GM21515 (cell line): ENCODE measurements at regions not wholly inside any gene's neighbourhood (a gene's known extent, or its start where the extent isn't known, plus 50 kb on each side); places are given as distances from the start of the nearest gene placed in this dataset.

Experiments used
- ATAC-seq: cut with Tn5 transposase; IDR thresholded peaks from one replicate; pipeline ENCODE4 v1.9.1; 2021; ENCODE audit not compliant: unreplicated experiment

- no peak for ATAC-seq
Measured at GRCh38 chr18:78378983-78379382, 600.6 kb upstream of the SALL3 start.

DNA sequence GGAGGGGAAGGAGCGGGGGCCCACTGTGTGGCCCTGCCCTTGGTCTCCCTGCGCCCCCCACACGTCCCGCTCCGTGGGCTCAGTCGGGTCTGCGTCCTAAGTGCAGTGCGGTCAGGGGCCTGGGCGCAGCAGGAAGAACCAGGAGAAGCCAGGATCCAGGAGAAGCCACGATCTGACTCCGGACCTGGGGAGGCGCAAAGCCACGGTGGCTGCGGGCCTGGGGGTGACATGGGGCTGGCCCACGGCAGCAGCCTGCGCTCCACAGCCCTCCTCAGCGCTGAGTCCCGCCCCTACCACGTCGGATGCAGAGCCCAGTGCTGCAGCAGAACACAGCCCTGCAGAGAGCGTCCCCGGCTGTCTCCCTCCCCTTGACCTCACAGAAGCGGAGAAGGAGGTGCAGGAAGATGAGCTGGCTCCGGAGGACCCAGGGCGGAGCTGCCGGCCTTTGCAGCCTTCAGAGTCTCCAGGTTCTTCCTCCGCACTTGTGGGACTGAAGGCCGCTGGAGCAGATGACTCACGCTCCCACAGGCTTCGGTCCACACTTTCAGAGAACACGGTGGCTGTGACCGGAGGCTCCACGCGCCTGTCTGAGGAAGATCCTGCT, 589.2 kb upstream of the SALL3 start:
- no peak for ATAC-seq

DNA sequence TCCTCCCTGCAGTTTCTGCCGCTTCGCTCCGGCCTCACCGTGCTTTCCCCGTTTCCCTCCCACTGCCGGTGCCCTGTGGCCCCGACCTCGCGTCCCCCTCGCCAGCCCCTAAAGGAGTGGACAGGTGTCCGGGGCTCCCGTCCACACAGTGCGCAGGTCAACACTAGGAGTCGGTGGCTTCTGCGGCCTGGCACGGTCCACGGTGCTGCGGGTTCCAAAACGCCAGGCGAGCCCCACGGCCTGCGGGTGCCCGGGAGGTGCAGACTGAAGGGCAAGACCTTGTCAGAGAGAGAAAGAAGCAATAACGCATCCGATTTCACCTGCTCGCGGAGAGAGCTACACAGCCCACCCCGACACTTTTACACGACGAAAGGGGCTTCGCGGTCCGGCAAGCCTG, 588.7 kb upstream of the SALL3 start:
- no peak for ATAC-seq

- ATAC-seq = no peak
Measured at GRCh38 chr18:78393086-78393862, 586.3 kb upstream of the SALL3 start.

DNA sequence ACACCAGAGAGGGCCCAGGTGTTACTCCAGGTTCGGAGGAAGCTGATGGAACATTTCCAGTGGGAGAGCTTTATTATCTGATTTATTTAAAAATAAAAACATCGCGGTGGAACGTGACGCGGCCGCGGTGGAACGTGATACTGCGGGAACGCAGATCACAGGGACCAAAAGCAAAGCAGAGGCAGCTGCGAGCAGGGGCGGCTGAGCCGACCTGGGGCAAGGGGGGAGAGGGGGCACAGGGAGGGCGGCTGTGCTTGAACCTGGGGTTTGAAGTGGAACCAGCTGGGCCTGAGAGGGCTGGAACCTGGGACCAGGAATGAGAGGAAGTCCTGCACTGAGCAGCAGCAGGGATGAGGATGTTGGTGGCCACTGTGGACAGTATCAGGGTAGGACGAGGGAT, 583.5 kb upstream of the SALL3 start:
- ATAC-seq = no peak

- no peak for ATAC-seq
Measured at GRCh38 chr18:78396756-78397155, 582.9 kb upstream of the SALL3 start.

- no peak for ATAC-seq
Measured at GRCh38 chr18:78399992-78400503, 579.6 kb upstream of the SALL3 start.

GRCh38 chr18:78402440-78402839, 577.2 kb upstream of the SALL3 start:
- ATAC-seq = no peak

GRCh38 chr18:78402966-78403365, 576.7 kb upstream of the SALL3 start:
- ATAC-seq = no peak

GRCh38 chr18:78403371-78403770, 576.2 kb upstream of the SALL3 start:
- no peak for ATAC-seq

GRCh38 chr18:78405763-78406162, 573.9 kb upstream of the SALL3 start:
- ATAC-seq = no peak

DNA sequence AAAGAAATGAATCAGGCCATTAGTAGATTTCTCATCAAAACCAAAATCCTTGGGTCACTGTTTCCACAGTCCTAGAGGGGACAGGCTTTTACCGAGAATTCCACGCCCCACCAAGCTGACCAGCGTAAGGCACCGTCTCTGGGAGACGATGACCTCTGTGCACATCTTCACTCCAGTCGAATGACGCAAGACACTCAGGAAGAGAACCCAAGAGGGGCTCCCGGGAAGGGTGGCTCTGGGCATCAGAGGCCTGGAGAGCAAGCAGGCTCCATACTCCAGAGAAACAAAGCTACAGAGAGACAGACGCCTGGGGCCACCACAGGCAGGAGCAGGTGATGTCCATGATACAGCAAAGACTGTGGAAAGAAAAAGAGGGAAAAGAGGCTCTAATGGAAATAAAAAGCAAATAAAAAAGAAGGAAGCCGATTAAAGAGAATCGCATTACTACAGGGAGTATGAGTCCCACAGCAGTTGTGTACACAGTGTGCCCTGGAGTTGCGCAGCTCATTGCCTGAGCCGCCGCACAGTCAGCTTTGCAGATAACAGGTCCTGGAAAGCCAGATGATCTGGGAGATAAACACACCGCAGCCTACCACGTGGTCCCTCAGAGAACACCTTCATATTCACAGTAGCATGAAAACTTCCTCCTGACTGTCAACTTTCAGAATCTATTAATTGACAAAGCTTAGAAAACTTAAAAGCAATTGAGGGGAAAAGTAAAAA, 572.7 kb upstream of the SALL3 start:
- ATAC-seq = no peak

- ATAC-seq = no peak
Measured at GRCh38 chr18:78407466-78407844, 572.2 kb upstream of the SALL3 start.

- ATAC-seq = no peak
Measured at GRCh38 chr18:78408623-78409022, 571.0 kb upstream of the SALL3 start.

DNA sequence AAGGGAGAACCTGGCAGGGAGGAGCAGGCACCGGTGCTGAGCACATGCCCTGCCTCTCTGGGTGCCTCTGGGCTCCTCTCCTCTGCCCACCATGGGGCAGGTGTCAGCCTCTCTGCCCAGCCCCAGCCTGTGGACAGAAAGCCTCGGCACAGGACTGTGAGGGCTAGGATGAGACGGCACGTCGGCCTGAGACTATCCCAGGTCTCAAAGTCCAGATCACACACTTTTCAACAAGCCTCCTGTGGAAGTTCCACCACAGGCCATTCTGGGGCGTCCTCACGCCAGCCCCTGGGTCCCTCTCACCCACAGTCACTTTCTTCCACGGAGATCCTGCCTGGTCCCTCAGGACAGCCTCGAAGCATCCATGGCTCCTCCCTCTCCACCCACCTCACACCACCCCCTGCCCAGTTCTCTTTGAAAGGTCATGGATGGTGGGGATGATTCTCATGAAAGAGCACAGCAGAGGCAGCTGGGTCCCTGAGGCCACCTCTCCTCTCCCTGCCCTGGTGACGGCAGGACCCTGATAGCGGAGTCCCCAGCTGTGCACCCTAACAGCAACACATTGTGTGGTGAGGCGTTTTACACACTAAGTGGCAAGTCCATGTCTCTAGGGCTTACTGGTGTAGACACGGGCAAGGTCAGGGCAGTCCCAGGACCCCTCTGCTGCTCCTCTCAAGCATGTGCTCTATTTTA, 569.4 kb upstream of the SALL3 start:
- no peak for ATAC-seq

- ATAC-seq = no peak
Measured at GRCh38 chr18:78411539-78411938, 568.1 kb upstream of the SALL3 start.

DNA sequence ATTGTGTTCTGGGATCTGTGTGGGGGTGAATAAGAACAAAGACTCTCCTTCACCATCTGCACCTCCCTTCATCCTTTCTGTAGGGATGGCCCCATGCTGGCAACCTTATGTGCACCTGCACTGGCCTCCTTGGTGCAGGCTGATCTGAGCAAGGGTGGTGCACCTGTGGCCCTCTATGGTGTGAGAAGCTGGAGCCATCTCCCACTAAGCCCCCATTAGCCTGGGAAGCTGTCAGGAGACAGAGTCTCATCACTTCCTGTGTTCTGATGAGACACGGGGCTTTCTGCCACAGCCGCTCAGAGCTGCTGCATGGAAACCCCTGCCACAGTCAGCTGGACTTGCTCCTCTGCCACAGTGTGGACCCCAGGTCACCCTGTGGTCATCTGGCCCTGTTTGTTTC, 565.3 kb upstream of the SALL3 start:
- no peak for ATAC-seq

DNA sequence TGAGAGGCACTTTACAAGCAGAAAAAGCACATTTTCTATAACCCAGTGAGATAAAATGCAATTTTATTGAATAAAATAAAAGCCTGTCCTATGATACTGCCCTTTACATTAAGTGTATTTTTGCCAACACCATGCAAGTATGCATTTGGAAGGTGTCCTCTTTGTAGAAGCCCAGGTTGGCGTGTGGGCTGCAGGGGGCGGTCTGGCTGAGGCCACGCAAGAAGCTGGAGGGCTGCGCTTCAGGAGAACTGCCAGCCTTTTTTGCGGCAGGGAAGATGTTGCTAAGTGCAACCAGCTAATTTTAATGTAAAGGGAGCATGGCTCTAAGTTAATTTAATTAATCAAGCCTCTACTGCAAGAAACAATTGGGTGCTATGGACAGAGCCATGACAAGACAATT, 562.8 kb upstream of the SALL3 start:
- no peak for ATAC-seq

DNA sequence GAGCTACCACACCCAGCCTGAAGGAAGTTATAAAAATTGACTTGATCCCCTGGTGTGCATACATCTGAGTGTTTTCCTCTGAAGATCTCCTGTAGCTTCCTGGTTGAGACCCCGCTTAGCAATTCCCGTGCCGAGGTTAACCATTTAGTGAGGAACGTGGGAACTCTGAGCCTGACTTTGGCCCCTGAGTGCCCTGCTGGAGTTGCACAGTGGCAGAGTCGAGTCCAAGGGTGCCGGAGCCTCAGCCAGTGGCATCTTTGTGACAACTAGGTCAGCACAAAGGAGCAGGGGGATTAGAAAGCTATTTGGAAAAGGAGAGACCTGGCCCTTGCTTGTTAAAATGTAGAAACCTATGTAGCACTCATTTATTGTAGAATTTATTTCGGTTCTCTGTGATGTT, 561.2 kb upstream of the SALL3 start:
- ATAC-seq = no peak

DNA sequence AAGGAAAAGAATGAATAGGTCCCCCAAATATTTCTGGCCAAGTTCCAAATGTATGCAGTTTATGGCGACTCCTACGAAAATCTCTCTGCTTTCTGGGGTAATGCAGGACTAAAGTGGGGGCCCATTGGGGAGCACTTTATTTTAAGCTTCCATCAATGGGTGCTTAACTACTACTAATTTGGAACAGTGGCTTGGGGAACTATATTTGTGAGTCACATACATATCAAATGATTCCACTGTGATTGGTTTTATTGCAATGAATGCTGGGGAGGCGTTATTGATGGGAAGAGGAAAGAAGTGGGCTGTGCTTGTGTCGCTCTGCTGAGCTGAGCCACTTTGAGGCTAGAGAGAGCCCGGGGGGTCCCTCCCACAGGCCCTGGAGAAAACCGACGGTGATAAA, 560.4 kb upstream of the SALL3 start:
- no peak for ATAC-seq

DNA sequence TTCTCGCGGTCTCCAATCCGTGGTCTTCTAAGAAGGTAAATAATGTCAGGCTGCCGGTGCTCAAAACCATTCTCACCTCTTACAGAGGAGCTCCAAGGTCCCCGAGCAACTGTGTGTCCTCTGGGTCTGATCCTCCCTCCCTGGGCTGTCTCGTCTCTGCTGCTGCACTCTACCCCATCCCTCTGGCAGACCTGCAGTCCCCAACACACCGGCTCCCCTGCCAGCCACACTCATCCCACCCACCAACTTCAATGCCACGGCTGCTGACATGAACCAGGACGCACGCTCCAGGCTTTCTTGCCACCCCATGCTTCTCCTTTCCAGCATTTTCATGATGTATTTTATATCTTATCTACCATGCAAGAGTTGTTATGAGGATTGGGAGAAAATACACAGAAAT, 559.5 kb upstream of the SALL3 start:
- no peak for ATAC-seq
